ENCODE measurements at regions not wholly inside any gene's neighbourhood (a gene's known extent, or its start where the extent isn't known, plus 50 kb on each side); places are given as distances from the start of the nearest gene placed in this dataset.

GRCh38 chr2:3009483-3009882 lies 368.1 kb downstream of the EIPR1 start:
- no peak overlapping the region for H3K4me3 ChIP-seq
- no peaks in the 10 kb centered on the region for H3K36me3 ChIP-seq
- no peak for TF ChIP-seq POLR2A (IDR thresholded peaks at IDR 0.05)
- TF ChIP-seq, protein P1, sequence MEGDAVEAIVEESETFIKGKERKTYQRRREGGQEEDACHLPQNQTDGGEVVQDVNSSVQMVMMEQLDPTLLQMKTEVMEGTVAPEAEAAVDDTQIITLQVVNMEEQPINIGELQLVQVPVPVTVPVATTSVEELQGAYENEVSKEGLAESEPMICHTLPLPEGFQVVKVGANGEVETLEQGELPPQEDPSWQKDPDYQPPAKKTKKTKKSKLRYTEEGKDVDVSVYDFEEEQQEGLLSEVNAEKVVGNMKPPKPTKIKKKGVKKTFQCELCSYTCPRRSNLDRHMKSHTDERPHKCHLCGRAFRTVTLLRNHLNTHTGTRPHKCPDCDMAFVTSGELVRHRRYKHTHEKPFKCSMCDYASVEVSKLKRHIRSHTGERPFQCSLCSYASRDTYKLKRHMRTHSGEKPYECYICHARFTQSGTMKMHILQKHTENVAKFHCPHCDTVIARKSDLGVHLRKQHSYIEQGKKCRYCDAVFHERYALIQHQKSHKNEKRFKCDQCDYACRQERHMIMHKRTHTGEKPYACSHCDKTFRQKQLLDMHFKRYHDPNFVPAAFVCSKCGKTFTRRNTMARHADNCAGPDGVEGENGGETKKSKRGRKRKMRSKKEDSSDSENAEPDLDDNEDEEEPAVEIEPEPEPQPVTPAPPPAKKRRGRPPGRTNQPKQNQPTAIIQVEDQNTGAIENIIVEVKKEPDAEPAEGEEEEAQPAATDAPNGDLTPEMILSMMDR (IDR thresholded peaks at IDR 0.05), result no peak
- 77 to 81% methylated on average over 6 of the region's 7 CpGs for WGBS, 2 donors
- intact Hi-C loops (cut with DNase I), result no loop called here
- peaks cover 0 to 36% (median 0%) of the 10 kb centered on the region in 4 donors for H3K27me3 ChIP-seq
- H3K27ac ChIP-seq, result no peak overlapping the region
- DNase-seq, result no peak
- peaks cover 0 to 16% (median 0%) of the 10 kb centered on the region in 3 donors for H3K9me3 ChIP-seq
- no peaks in the 10 kb centered on the region for H3K4me1 ChIP-seq

DNA sequence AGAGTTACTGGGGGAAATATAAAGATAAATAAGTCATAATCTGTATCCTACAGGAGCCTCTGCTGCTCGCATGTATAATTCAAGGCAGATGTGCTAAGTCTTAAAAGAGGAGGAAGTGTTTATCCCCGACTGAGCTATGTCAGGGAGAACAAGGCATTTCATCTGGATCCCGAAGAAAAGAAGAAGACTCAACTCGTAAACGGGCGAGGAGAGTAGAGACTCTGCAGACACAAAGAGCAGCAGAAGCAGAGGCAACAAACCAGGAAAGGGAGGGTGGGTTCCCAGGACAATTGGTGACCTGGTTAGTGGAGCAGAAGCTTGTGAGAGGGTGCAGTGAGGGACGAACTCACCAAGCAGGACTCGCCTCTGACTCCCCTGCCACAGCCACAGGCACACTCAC lies 368.6 kb downstream of the EIPR1 start:
- TF ChIP-seq, protein P1 (IDR thresholded peaks at IDR 0.05), result no peak
- TF ChIP-seq POLR2A (IDR thresholded peaks at IDR 0.05), result no peak
- Histone ChIP-seq H3K9me3 (peaks cover 0 to 13% (median 0%) of the 10 kb centered on the region in 3 donors), H3K27ac (no peak overlapping the region), H3K4me1 (no peaks in the 10 kb centered on the region), H3K4me3 (no peak overlapping the region), H3K27me3 (peaks cover 0 to 36% (median 0%) of the 10 kb centered on the region in 4 donors), H3K36me3 (no peaks in the 10 kb centered on the region)
- intact Hi-C loops (cut with DNase I), result no loop called here
- no peak for DNase-seq
- 40 to 53% methylated on average over 8 of the region's 8 CpGs for WGBS, 2 donors

DNA sequence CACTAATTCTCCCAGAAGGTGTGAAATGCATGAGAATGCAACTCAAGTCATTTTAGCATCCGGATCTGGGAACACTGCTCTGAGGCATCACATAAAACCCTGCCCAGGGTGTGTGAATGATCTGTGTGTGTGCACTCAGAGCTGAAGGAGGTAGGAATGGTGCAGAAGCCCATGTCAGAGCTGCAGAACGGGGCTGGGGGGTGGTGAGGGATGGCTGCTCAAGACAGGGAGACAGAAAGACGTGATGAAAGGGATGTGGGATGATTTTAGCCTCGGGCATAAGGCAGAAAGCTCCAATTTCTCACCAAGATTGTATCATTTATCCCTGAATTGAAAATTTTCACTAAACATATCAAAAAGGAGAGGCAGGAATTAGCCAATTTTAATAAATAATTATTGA lies 369.1 kb downstream of the EIPR1 start:
- H3K27ac ChIP-seq, result no peak overlapping the region
- intact Hi-C loops (cut with DNase I), result no loop called here
- peaks cover 0 to 9% (median 0%) of the 10 kb centered on the region in 3 donors for H3K9me3 ChIP-seq
- no peak overlapping the region for H3K4me3 ChIP-seq
- H3K27me3 ChIP-seq, result peaks cover 0 to 36% (median 0%) of the 10 kb centered on the region in 4 donors
- no peak for DNase-seq
- 22 to 31% methylated on average over 4 of the region's 4 CpGs for WGBS, 2 donors
- H3K36me3 ChIP-seq, result no peaks in the 10 kb centered on the region
- H3K4me1 ChIP-seq, result no peaks in the 10 kb centered on the region
- no peak for TF ChIP-seq POLR2A (IDR thresholded peaks at IDR 0.05)

GRCh38 chr2:3007135-3007534 lies 370.5 kb downstream of the EIPR1 start:
- Histone ChIP-seq H3K4me1 (no peaks in the 10 kb centered on the region), H3K4me3 (no peak overlapping the region), H3K27me3 (peaks cover 0 to 36% (median 0%) of the 10 kb centered on the region in 4 donors), H3K9me3 (no peaks in the 10 kb centered on the region), H3K36me3 (no peaks in the 10 kb centered on the region), H3K27ac (no peak overlapping the region)
- 71 to 74% methylated on average over 4 to 6 of the region's 6 CpGs for WGBS, 2 donors
- intact Hi-C loops (cut with DNase I), result no loop called here
- no peak for TF ChIP-seq POLR2A (IDR thresholded peaks at IDR 0.05)
- TF ChIP-seq, protein P1 (IDR thresholded peaks at IDR 0.05), result no peak
- no peak for DNase-seq

DNA sequence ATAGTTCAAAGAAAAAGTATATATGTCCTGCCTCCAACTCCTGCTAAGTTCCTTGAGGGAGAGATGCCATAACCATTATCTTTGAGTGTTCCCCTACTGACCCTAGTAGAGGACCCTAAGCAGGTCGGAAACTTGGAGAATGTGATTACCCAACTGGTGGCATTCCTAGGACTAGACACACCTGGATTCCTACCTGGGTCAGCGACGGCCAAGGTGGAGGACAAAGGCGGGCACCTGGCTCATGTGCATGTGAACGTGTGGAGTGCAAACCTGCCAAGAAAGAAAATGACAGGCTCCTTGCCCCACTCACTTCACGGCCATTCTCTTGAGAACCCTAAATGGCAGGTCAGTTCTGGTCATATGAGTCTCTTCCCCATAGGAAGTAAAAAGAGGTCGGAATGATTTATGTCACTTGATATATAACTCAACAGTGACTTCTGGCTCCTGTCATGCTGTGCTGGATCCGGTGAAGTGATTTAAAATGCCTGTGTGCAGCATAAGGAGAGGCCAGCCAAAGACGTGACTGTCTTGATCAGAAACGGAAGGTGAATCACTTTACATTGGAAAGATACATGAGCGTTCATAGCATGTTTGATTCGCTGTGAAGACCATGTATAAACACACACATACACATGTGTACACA lies 371.6 kb downstream of the EIPR1 start:
- Histone ChIP-seq H3K4me1 (no peaks in the 10 kb centered on the region), H3K27me3 (peaks cover 0 to 36% (median 0%) of the 10 kb centered on the region in 4 donors), H3K27ac (no peak overlapping the region), H3K36me3 (no peaks in the 10 kb centered on the region), H3K4me3 (no peak overlapping the region), H3K9me3 (no peaks in the 10 kb centered on the region)
- no peak for TF ChIP-seq POLR2A (IDR thresholded peaks at IDR 0.05)
- TF ChIP-seq, protein P1 (IDR thresholded peaks at IDR 0.05), result no peak
- DNase-seq, result no peak
- 81 to 84% methylated on average over 10 to 11 of the region's 12 CpGs for WGBS, 2 donors
- intact Hi-C loops (cut with DNase I), result no loop called here
